ENCODE measurements at regions not wholly inside any gene's neighbourhood (a gene's known extent, or its start where the extent isn't known, plus 50 kb on each side); places are given as distances from the start of the nearest gene placed in this dataset.
"Not testable (repeated sequence)": the region's sequence is repeated elsewhere in the genome, so short reads cannot be mapped to it uniquely, and the experiment has no call there.

DNA sequence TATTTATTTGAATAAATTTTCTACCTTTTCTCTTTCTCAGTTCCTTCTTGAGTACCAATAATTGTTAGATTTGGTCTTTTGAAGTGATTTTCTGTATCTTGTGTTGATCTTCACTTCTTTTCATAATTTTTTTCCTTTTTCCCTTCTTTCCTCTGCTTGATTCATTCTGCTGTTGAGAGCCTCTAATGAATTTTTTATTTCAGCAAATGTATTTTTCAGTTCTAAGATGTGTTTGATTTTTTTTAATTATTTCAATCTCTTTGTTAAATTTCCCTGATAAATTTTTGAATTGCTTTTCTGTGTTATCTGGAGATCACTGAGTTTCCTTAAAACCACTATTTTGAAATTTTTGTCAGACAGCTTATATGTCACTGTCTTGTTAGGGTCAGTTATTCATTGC, 155.4 kb upstream of the IL15 start:
- TF ChIP-seq, protein P1, sequence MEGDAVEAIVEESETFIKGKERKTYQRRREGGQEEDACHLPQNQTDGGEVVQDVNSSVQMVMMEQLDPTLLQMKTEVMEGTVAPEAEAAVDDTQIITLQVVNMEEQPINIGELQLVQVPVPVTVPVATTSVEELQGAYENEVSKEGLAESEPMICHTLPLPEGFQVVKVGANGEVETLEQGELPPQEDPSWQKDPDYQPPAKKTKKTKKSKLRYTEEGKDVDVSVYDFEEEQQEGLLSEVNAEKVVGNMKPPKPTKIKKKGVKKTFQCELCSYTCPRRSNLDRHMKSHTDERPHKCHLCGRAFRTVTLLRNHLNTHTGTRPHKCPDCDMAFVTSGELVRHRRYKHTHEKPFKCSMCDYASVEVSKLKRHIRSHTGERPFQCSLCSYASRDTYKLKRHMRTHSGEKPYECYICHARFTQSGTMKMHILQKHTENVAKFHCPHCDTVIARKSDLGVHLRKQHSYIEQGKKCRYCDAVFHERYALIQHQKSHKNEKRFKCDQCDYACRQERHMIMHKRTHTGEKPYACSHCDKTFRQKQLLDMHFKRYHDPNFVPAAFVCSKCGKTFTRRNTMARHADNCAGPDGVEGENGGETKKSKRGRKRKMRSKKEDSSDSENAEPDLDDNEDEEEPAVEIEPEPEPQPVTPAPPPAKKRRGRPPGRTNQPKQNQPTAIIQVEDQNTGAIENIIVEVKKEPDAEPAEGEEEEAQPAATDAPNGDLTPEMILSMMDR (IDR thresholded peaks at IDR 0.05) = no peak
- TF ChIP-seq ZFX (IDR thresholded peaks at IDR 0.05; ENCODE audit: borderline replicate concordance) = no peak
- H3K27ac ChIP-seq = no peak overlapping the region

DNA sequence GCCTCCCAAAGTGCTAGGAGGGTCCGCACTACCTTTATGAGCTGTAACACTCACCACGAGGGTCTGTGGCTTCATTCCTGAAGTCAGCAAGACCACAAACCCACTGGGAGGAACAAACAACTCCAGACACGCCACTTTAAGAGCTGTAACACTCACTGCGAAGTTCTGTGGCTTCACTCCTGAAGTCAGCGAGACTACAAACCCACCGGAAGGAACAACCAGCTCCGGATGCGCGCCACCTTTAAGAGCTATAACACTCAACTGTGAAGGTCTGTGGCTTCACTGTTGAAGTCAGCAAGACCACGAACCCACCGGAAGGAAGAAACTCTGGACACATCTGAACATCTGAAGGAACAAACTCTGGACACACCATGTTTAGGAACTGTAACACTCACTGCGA, 152.1 kb upstream of the IL15 start:
- H3K27ac ChIP-seq = not testable (repeated sequence)

DNA sequence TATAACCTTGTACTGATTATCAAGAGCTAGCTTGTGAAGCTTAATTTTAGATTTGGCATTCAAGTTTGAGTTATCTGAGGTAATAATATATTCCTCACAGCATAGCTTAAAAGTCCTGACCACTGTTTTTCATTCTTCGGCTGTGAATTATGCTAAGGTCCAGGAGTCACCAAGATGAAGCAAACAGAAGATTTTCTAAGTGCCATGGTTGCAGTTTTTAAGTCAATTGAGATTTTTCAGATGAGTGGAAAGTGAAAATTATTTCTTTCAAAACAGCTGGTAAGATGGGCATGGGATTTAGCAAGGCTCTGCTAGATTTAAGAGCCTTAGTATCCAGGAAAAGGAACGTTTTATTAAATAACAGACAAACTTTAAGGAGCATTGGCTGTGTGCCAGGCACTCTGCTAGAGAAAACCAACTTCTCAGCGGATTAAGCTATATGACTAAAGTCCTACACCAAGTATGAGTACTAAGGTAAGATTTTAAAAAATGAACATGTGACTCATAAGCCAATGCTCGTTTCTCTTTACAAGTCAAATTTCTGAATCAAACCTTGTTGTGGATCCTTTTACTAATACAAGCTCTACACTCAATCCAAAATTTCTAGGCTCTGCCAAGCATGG, 149.9 kb upstream of the IL15 start:
- no peak for TF ChIP-seq ZFX (IDR thresholded peaks at IDR 0.05; ENCODE audit: borderline replicate concordance)
- no peak overlapping the region for H3K27ac ChIP-seq

DNA sequence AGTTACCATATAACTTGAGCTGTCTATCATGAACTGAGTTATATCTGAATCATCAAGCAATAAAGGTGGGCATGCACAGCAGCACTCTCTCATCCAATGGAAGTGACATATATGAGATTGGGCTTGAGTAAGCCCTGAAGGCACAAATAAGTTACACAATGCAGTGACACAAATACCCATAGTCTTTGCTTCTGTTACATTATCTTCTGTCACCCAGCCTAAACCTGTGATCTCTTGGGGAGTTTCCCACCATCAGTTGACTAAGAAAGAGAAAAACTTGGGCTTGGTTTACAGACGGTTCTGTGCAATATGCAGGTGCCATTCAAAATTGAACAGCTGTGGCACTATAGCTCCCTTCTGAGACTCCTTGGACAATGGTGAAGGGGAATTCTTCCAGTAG, 138.8 kb upstream of the IL15 start:
- no peak for TF ChIP-seq ZFX (IDR thresholded peaks at IDR 0.05; ENCODE audit: borderline replicate concordance)
- TF ChIP-seq, protein P1 (IDR thresholded peaks at IDR 0.05) = no peak
- no peak overlapping the region for H3K27ac ChIP-seq

DNA sequence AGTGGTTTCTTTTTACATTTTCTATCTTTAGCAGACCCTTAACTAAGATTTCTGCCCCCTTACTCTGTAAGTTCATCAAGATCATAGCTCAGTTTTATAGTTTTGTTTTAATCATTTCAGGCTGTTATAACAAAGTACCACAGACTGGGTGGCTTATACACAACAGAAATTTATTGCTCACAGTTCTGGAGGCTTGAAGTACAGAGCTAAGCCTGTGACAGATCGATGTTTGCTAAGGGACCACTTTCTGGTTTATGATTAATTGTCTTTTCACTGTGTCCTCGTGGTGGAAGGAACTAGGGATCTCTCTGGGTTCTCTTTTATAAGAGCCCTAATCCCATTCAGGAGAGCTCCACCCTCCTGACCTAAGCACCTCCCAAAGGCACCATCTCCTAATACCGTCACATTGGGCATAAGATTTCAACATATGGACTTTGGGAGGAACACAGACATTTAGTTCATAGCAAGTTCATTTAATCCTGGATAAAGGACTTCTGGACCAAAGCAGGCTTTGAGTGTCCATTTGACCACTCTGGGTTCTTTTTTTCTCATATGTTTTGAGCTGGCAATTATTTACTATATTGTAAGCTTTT, 137.0 kb upstream of the IL15 start:
- no peak overlapping the region for H3K27ac ChIP-seq
- no peak for TF ChIP-seq ZFX (IDR thresholded peaks at IDR 0.05; ENCODE audit: borderline replicate concordance)
- TF ChIP-seq, protein P1 (IDR thresholded peaks at IDR 0.05) = no peak

DNA sequence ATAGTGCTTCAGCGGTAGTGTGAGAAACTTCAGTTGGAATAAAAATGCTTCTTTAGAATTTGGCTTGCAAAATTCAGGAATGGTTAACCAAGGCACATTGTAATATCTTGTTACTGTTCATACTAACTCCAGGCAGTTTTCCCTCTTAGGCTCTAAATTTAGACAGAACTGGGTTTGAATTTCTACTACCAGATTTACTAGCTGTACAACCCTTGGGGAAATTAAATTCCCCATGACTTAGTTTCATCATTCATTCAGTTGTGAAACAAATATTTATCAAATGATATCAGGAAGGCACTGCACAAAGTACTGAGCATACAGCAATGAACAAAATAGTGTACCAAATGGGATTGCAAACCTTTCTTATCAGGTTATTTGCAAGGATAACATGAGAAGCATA, 135.0 kb upstream of the IL15 start:
- TF ChIP-seq, protein P1 (IDR thresholded peaks at IDR 0.05) = no peak
- TF ChIP-seq ZFX (IDR thresholded peaks at IDR 0.05; ENCODE audit: borderline replicate concordance) = no peak
- no peak overlapping the region for H3K27ac ChIP-seq

DNA sequence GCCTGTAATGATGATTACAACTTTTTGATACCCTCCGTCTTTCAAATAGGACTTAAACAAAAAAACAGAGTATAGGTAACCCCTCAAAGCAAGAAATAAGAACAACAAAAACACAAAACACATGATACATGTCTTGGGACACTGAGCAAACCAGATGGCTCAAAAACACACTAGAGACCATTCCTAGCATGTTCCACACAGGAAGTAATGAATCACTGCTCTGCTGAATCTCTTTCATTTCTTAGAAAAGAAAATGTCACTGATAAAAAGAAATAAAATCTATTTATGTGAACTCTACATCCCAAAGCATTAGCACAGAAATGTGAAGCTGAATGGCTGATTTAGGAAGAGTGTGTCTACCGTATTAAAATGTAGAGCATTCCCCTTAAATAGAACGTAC, 134.5 kb upstream of the IL15 start:
- TF ChIP-seq, protein P1 (IDR thresholded peaks at IDR 0.05) = no peak
- no peak for TF ChIP-seq ZFX (IDR thresholded peaks at IDR 0.05; ENCODE audit: borderline replicate concordance)
- H3K27ac ChIP-seq = no peak overlapping the region

DNA sequence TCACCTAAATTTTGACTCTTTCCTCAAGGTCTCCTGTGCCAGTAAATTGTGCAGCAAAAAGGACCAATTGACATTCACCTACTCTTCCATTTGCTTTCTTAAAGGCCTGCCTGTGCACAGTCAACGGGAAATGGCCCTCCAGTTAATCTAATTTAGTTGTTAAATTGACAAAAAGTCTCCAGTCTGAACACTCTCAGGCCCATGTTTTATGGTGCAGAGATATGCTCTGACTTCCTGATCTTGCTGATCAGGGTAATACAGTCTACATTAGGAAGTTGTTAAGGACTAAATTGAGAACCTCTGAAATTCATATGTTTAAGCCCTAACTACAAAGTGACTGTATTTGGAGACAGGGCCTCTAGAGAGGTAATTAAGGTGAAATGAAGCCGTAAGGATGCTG, 133.6 kb upstream of the IL15 start:
- H3K27ac ChIP-seq = no peak overlapping the region
- TF ChIP-seq, protein P1 (IDR thresholded peaks at IDR 0.05) = no peak
- TF ChIP-seq ZFX (IDR thresholded peaks at IDR 0.05; ENCODE audit: borderline replicate concordance) = no peak
